ENCODE measurements at regions not wholly inside any gene's neighbourhood (a gene's known extent, or its start where the extent isn't known, plus 50 kb on each side); places are given as distances from the start of the nearest gene placed in this dataset.

DNA sequence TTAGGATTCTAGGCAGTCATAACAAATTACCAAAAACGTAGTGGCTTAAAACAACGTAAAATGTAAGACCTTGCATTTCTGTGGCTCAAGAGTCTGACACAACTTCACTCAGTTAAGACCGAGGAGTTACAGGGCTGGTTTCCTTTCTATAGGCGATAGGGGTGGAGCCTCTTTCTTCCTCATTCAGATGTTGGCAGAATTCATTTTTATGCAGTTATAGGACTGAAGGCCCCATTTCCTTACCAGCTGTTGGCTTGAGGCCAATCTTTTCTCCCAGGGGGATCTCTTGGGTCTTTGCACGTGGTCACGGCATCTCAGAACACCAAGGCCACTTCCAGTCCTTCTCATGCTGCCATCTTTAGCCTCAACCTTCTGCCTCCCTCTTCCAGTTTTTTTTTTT, 145.2 kb downstream of the KCNJ2 start:
- H3K4me3 ChIP-seq (ENCODE audit: low read depth in 1 of 3, low read length in 3 of 3), result no peak overlapping the region

DNA sequence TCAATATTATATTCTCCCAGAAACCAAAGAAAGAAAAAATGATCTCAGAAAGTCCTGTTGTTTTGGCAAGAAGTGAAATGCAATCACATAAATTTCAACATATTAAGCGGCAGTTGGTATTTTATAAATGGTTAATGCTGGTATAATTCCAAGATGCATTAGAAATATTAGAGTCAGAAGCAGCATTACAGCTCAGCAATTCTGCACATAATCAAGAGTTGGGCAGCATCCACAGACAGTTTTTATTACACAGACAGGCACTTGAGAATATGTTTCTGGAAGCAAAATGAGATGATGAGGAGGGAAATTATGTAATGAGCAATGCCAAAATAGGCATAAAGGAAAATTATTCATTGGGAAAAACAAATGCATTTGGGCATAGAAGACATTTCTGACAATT, 148.1 kb downstream of the KCNJ2 start:
- 91% methylated on average over 1 of the region's 1 CpG for WGBS
- no peak for DNase-seq (ENCODE audit: low spot score)
- peaks cover 0 to 6% (median 0%) of the 10 kb centered on the region in 4 donors for H3K27me3 ChIP-seq (ENCODE audit: control insufficient read depth in 4 of 4, insufficient read depth in 4 of 4, low read length in 3 of 4)
- TF ChIP-seq, protein P1, sequence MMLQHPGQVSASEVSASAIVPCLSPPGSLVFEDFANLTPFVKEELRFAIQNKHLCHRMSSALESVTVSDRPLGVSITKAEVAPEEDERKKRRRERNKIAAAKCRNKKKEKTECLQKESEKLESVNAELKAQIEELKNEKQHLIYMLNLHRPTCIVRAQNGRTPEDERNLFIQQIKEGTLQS (IDR thresholded peaks at IDR 0.05), result no peak
- TF ChIP-seq, protein P2, sequence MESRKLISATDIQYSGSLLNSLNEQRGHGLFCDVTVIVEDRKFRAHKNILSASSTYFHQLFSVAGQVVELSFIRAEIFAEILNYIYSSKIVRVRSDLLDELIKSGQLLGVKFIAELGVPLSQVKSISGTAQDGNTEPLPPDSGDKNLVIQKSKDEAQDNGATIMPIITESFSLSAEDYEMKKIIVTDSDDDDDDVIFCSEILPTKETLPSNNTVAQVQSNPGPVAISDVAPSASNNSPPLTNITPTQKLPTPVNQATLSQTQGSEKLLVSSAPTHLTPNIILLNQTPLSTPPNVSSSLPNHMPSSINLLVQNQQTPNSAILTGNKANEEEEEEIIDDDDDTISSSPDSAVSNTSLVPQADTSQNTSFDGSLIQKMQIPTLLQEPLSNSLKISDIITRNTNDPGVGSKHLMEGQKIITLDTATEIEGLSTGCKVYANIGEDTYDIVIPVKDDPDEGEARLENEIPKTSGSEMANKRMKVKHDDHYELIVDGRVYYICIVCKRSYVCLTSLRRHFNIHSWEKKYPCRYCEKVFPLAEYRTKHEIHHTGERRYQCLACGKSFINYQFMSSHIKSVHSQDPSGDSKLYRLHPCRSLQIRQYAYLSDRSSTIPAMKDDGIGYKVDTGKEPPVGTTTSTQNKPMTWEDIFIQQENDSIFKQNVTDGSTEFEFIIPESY (IDR thresholded peaks at IDR 0.05), result no peak
- TF ChIP-seq, protein P3, sequence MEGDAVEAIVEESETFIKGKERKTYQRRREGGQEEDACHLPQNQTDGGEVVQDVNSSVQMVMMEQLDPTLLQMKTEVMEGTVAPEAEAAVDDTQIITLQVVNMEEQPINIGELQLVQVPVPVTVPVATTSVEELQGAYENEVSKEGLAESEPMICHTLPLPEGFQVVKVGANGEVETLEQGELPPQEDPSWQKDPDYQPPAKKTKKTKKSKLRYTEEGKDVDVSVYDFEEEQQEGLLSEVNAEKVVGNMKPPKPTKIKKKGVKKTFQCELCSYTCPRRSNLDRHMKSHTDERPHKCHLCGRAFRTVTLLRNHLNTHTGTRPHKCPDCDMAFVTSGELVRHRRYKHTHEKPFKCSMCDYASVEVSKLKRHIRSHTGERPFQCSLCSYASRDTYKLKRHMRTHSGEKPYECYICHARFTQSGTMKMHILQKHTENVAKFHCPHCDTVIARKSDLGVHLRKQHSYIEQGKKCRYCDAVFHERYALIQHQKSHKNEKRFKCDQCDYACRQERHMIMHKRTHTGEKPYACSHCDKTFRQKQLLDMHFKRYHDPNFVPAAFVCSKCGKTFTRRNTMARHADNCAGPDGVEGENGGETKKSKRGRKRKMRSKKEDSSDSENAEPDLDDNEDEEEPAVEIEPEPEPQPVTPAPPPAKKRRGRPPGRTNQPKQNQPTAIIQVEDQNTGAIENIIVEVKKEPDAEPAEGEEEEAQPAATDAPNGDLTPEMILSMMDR (IDR thresholded peaks at IDR 0.05; ENCODE audit: low read depth, low read length, missing input control), result no peak
- TF ChIP-seq HNF4G (IDR thresholded peaks at IDR 0.05), result no peak
- TF ChIP-seq FOXA2 (IDR thresholded peaks at IDR 0.05), result no peak
- TF ChIP-seq EGR1 (IDR thresholded peaks at IDR 0.05; ENCODE audit: low read depth in 2 of 2), result no peak
- TF ChIP-seq JUND (IDR thresholded peaks at IDR 0.05), result no peak
- no peak for TF ChIP-seq REST (IDR thresholded peaks at IDR 0.05)
- no peak for TF ChIP-seq SP1 (IDR thresholded peaks at IDR 0.05)
- TF ChIP-seq FOXA1 (IDR thresholded peaks at IDR 0.05), result no peak

More for the DNA sequence above, 145.2 kb downstream of the KCNJ2 start:
- 75% methylated on average over 6 of the region's 6 CpGs for WGBS
- TF ChIP-seq HNF4G (IDR thresholded peaks at IDR 0.05), result no peak
- no peak for TF ChIP-seq REST (IDR thresholded peaks at IDR 0.05)
- TF ChIP-seq, protein P3 (IDR thresholded peaks at IDR 0.05; ENCODE audit: low read depth, low read length, missing input control), result no peak
- TF ChIP-seq FOXA1 (IDR thresholded peaks at IDR 0.05), result no peak
- TF ChIP-seq SP1 (IDR thresholded peaks at IDR 0.05), result no peak
- TF ChIP-seq FOXA2 (IDR thresholded peaks at IDR 0.05), result no peak
- TF ChIP-seq JUND (IDR thresholded peaks at IDR 0.05), result no peak
- Histone ChIP-seq H3K36me3 (ENCODE audit: control insufficient read depth in 4 of 4, insufficient read depth in 3 of 4, low read depth in 1 of 4, low read length in 3 of 4) (no peaks in the 10 kb centered on the region), H3K27me3 (ENCODE audit: control insufficient read depth in 4 of 4, insufficient read depth in 4 of 4, low read length in 3 of 4) (peaks cover 0 to 6% (median 0%) of the 10 kb centered on the region in 4 donors), H3K9ac (ENCODE audit: low read depth in 1 of 2, low read length in 2 of 2) (no peak overlapping the region), H3K4me1 (ENCODE audit: control insufficient read depth in 4 of 4, insufficient read depth in 4 of 4, low read length in 3 of 4) (no peaks in the 10 kb centered on the region), H3K27ac (ENCODE audit: low read depth in 1 of 2, low read length in 2 of 2) (no peak overlapping the region), H3K9me3 (ENCODE audit: control insufficient read depth in 4 of 4, low read length in 3 of 4) (no peaks in the 10 kb centered on the region)
- no peak for DNase-seq (ENCODE audit: low spot score)

More for the DNA sequence above, 148.1 kb downstream of the KCNJ2 start:
- Histone ChIP-seq H3K4me1 (ENCODE audit: control insufficient read depth in 4 of 4, insufficient read depth in 4 of 4, low read length in 3 of 4) (no peaks in the 10 kb centered on the region), H3K27ac (ENCODE audit: low read depth in 1 of 2, low read length in 2 of 2) (no peak overlapping the region), H3K36me3 (ENCODE audit: control insufficient read depth in 4 of 4, insufficient read depth in 3 of 4, low read depth in 1 of 4, low read length in 3 of 4) (no peaks in the 10 kb centered on the region), H3K9me3 (ENCODE audit: control insufficient read depth in 4 of 4, low read length in 3 of 4) (no peaks in the 10 kb centered on the region), H3K9ac (ENCODE audit: low read depth in 1 of 2, low read length in 2 of 2) (no peak overlapping the region), H3K4me3 (ENCODE audit: low read depth in 1 of 3, low read length in 3 of 3) (no peak overlapping the region)

Measured in liver (tissue), 8 donors.